Stimulated activated naive CD8-positive, alpha-beta T cell treated with anti-CD3 and anti-CD28 coated beads, Interleukin-15, amount 100 ng/mL, for 72 hours (primary cell): ENCODE measurements at regions not wholly inside any gene's neighbourhood (a gene's known extent, or its start where the extent isn't known, plus 50 kb on each side); places are given as distances from the start of the nearest gene placed in this dataset.

Experiments
- ATAC-seq: fragments of 150-1000 bp; cut with Tn5 transposase; 2 replicates; pipeline ENCODE4 v1.10.0; 2021; ENCODE audit warnings: mild to moderate bottlenecking, moderate library complexity
- DNase-seq, 2 donors: peaks; one replicate each; pipeline ENCODE4 v3.0.0; 2021 to 2022
- H3K27ac Mint-ChIP-seq, 2 donors: one replicate each; pipeline ENCODE4 v1.8.0; 2022; ENCODE audit warnings: mild to moderate bottlenecking in 2 of 2, mixed read lengths in 2 of 2, moderate library complexity in 2 of 2
- H3K27me3 Mint-ChIP-seq: one replicate; pipeline ENCODE4 v1.8.0; 2022; ENCODE audit warnings: mixed read lengths
- H3K4me1 Mint-ChIP-seq: one replicate; pipeline ENCODE4 v1.8.0; 2022; ENCODE audit warnings: mild to moderate bottlenecking, mixed read lengths
- H3K4me3 Mint-ChIP-seq, 2 donors: one replicate each; pipeline ENCODE4 v1.8.0; 2022; ENCODE audit warnings: mild to moderate bottlenecking in 2 of 2, mixed read lengths in 2 of 2, moderate library complexity in 1 of 2
- H3K9me3 Mint-ChIP-seq, 2 donors: one replicate each; pipeline ENCODE4 v1.8.0; 2022; ENCODE audit warnings: mixed read lengths in 2 of 2

DNA sequence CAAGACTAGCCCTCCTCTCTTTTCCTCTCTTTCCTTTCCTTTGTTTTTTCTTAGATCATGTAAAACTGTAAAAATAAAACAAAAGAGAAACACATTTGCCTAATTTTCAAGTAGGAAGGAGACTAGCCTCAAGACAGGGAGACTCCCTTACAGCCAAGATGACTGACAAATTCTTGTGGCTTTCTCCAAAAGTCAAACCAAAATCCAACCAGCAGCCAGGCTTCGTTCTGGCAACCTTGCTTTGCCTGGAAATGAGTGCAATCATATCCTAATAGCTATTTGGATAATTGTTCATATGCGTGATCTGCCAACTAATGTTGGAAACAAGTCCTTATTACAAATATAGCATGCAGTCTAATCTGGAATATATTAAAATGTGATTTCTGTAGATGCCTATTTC, 868.9 kb upstream of the SOX9 start:
- no peak for DNase-seq
- ATAC-seq: no peak
- H3K27me3 Mint-ChIP-seq: no peaks in the 10 kb centered on the region
- H3K4me1 Mint-ChIP-seq: no peaks in the 10 kb centered on the region
- H3K27ac Mint-ChIP-seq: no peak overlapping the region
- H3K9me3 Mint-ChIP-seq: peaks cover 0 to 5% of the 10 kb centered on the region in 2 donors
- H3K4me3 Mint-ChIP-seq: no peak overlapping the region

- Mint-ChIP-seq H3K9me3 (peaks cover 0 to 5% of the 10 kb centered on the region in 2 donors), H3K27me3 (no peaks in the 10 kb centered on the region), H3K27ac (no peak overlapping the region), H3K4me3 (no peak overlapping the region), H3K4me1 (no peaks in the 10 kb centered on the region)
- no peak for ATAC-seq
- no peak for DNase-seq
Measured at GRCh38 chr17:71252436-71252835, 868.4 kb upstream of the SOX9 start.

DNA sequence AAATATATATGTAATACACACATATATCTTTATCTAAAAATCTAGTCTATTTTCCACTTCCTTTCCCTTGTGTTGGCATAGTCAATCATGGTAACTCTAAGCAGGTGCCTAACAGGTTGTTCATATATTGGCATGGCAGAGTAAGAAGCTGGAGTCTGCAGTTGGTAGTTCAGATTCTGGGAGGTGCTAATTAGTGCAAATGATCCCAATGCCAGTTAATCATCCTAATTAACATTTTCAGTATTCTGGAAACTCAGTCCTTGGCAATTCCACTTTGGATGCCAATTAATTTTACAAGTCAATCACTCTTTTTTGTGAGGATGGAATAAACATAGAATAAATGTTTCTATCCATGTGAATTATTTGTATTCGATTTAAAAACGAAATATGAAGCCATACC, 863.7 kb upstream of the SOX9 start:
- Mint-ChIP-seq H3K27ac (no peak overlapping the region), H3K4me1 (no peaks in the 10 kb centered on the region), H3K4me3 (no peak overlapping the region), H3K27me3 (no peaks in the 10 kb centered on the region), H3K9me3 (peaks cover 0 to 9% of the 10 kb centered on the region in 2 donors)
- DNase-seq (no peak), ATAC-seq (no peak)

GRCh38 chr17:71260366-71260940, 860.4 kb upstream of the SOX9 start:
- Mint-ChIP-seq H3K9me3 (peaks cover 8 to 13% of the 10 kb centered on the region in 2 donors), H3K27me3 (no peaks in the 10 kb centered on the region), H3K27ac (no peak overlapping the region), H3K4me1 (no peaks in the 10 kb centered on the region), H3K4me3 (no peak overlapping the region)
- DNase-seq (no peak), ATAC-seq (no peak)

DNA sequence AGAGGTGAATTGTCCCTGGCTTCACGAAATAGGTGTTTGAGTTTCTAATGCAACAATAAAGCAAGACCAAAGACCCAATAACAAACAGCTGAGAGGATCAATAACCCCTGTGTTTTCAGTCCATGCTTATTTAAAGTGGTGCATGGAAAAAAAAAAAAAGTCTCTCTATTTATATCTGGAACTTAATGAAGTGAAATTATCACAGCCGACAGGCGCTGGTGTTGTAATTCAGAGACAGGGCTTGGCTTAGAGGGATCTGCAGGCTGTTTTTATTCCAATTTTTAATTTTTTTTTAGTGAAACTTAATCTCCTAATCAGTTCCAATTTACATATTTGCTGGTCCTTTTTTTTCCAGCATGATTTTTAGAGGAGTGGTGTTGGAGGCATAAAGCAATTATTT, 858.2 kb upstream of the SOX9 start:
- Mint-ChIP-seq H3K4me3 (no peak overlapping the region), H3K27ac (no peak overlapping the region), H3K4me1 (no peaks in the 10 kb centered on the region), H3K9me3 (peaks cover 21 to 30% of the 10 kb centered on the region in 2 donors), H3K27me3 (no peaks in the 10 kb centered on the region)
- DNase-seq (no peak), ATAC-seq (no peak)

DNA sequence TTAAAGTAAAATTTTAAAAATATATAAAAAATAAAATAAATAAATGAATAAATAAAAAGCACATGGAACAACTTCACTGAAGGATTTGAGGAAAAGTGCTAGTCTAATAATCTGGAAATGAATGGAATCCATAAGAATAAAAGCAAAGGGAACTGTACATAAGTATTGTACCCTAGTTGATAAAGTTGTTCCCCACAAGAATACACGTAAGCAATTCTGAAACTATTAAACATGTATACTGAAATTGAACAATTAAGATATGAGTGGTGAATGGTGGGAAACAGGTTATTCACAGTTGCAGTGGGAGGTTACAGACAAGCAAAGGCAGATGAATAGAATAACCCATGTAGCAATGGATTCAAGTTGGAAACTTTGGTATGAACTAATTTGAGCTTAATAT, 853.2 kb upstream of the SOX9 start:
- Mint-ChIP-seq H3K27me3 (no peaks in the 10 kb centered on the region), H3K4me3 (no peak overlapping the region), H3K27ac (no peak overlapping the region), H3K9me3 (peaks cover 28 to 47% of the 10 kb centered on the region in 2 donors), H3K4me1 (no peaks in the 10 kb centered on the region)
- DNase-seq (no peak), ATAC-seq (no peak)

GRCh38 chr17:71269201-71269600, 851.6 kb upstream of the SOX9 start:
- H3K27me3 Mint-ChIP-seq: no peaks in the 10 kb centered on the region
- no peak for DNase-seq

GRCh38 chr17:71273441-71273840, 847.4 kb upstream of the SOX9 start:
- no peak for DNase-seq
- Mint-ChIP-seq H3K27ac (no peak overlapping the region), H3K27me3 (no peaks in the 10 kb centered on the region), H3K4me1 (no peaks in the 10 kb centered on the region), H3K9me3 (peaks cover 19 to 22% of the 10 kb centered on the region in 2 donors), H3K4me3 (no peak overlapping the region)
- ATAC-seq: no peak

More at GRCh38 chr17:71269201-71269600, 851.6 kb upstream of the SOX9 start:
- H3K9me3 Mint-ChIP-seq: peaks cover 23 to 47% of the 10 kb centered on the region in 2 donors
- no peak overlapping the region for H3K4me3 Mint-ChIP-seq
- no peak for ATAC-seq
- no peak overlapping the region for H3K27ac Mint-ChIP-seq
- H3K4me1 Mint-ChIP-seq: no peaks in the 10 kb centered on the region

GRCh38 chr17:71276079-71276478, 844.7 kb upstream of the SOX9 start:
- Mint-ChIP-seq H3K27me3 (no peaks in the 10 kb centered on the region), H3K9me3 (peaks cover 7 to 12% of the 10 kb centered on the region in 2 donors), H3K4me1 (no peaks in the 10 kb centered on the region), H3K27ac (no peak overlapping the region), H3K4me3 (no peak overlapping the region)
- DNase-seq (no peak), ATAC-seq (no peak)

- peaks cover 0 to 17% of the 10 kb centered on the region in 2 donors for H3K9me3 Mint-ChIP-seq
- DNase-seq: no peak
- no peaks in the 10 kb centered on the region for H3K27me3 Mint-ChIP-seq
- no peaks in the 10 kb centered on the region for H3K4me1 Mint-ChIP-seq
- H3K4me3 Mint-ChIP-seq: no peak overlapping the region
- H3K27ac Mint-ChIP-seq: no peak overlapping the region
- no peak for ATAC-seq
Measured at GRCh38 chr17:71283486-71283885, 837.3 kb upstream of the SOX9 start.

DNA sequence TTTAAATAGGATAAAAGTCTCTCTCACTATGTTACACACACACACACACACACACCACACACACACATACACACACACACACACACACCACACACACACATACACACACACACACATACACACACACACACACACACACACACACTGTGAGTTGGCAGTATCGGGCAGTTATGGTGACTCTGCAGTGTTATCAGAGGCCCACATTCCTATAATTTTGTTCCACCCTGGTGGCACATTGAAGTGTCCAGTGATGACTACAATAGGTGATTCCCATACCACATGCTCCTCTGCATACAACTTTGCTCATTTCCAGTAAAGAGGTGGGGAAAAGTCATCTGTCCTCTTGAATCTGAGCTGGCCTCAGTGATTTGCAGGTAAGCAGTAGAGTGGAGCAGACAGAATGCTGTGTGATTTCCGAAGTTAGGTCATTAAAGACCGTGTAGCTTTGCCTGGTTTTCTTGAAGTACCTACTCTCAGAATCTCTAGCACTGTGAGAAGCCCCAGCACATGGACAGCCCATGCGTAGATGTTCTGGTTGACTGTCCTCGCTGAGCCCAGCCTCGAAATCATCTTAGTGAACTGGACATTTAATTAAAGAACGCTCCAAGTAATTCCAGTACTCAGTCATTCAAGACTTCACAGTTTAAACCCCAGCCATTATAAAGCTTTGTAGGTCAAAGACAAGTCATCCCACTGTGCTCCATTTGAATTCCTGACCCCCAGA, 836.6 kb upstream of the SOX9 start:
- no peaks in the 10 kb centered on the region for H3K4me1 Mint-ChIP-seq
- peaks cover 0 to 17% of the 10 kb centered on the region in 2 donors for H3K9me3 Mint-ChIP-seq
- DNase-seq: no peak
- no peaks in the 10 kb centered on the region for H3K27me3 Mint-ChIP-seq
- no peak overlapping the region for H3K4me3 Mint-ChIP-seq
- ATAC-seq: no peak
- H3K27ac Mint-ChIP-seq: no peak overlapping the region

- H3K9me3 Mint-ChIP-seq: peaks cover 0 to 17% of the 10 kb centered on the region in 2 donors
- no peak overlapping the region for H3K4me3 Mint-ChIP-seq
- no peaks in the 10 kb centered on the region for H3K27me3 Mint-ChIP-seq
- ATAC-seq (no peak), DNase-seq (no peak)
- H3K4me1 Mint-ChIP-seq: no peaks in the 10 kb centered on the region
- H3K27ac Mint-ChIP-seq: no peak overlapping the region
Measured at GRCh38 chr17:71286625-71287024, 834.2 kb upstream of the SOX9 start.

DNA sequence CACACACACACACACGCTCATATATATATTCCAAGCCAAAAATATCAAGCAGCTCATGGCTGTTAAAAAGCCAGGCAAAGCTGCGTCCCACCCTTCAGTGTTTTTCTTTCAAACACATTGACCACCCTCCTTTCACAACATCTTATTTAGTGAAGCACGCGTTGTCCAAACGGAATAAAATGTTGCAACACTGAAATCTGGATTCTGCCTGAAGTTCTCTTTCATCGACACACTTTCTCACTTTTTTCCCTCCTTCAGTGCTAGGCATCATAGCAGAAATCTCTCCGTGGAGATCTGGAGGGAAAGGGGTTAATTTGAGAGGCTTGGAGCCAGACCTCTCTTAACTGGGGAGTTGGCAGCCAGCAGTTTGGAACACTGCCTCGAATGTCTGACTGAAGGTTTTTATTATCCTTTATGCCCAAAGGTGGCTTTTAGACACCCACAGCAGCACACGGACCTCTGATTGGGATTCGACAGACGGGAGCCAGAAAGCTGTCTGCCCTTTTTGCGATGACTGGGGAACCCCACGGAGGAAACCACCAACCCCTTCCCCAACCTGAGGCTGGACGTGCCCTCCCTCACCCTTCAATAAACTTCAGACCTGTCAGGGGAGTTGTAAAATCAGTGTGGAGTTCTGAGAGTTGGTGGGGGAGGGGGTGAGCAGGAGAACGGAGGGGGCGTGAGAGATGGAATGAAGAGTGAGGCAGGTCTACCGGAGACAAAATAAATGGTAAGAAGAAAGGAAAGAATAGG, 833.6 kb upstream of the SOX9 start:
- Mint-ChIP-seq H3K9me3 (peaks cover 0 to 12% of the 10 kb centered on the region in 2 donors), H3K27me3 (no peaks in the 10 kb centered on the region), H3K4me3 (no peak overlapping the region), H3K27ac (no peak overlapping the region), H3K4me1 (no peaks in the 10 kb centered on the region)
- ATAC-seq (no peak), DNase-seq (no peak)

- Mint-ChIP-seq H3K27me3 (no peaks in the 10 kb centered on the region), H3K9me3 (peaks cover 0 to 10% of the 10 kb centered on the region in 2 donors), H3K27ac (no peak overlapping the region), H3K4me1 (no peaks in the 10 kb centered on the region), H3K4me3 (no peak overlapping the region)
- no peak for DNase-seq
- no peak for ATAC-seq
Measured at GRCh38 chr17:71292006-71292405, 828.8 kb upstream of the SOX9 start.

DNA sequence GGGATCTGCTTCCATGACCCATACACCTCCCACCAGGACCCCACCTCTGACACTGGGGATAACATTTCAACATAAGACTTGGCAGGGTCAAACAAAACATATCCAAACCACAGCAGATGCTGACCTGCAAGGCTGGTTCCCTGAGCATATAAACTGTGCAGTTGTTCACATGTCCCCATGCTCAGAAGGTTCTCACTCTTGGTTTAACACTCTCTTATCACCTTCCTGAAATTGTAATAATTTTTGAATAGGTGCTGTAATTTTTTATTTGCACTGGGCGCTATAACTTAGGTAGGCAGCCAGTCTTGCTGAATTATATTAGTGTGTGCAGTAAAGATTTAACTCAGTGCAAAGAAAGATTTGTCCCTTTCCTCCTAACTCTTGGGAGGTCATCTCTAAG, 824.8 kb upstream of the SOX9 start:
- no peak overlapping the region for H3K27ac Mint-ChIP-seq
- H3K27me3 Mint-ChIP-seq: no peaks in the 10 kb centered on the region
- H3K9me3 Mint-ChIP-seq: peaks cover 3 to 8% of the 10 kb centered on the region in 2 donors
- DNase-seq (no peak), ATAC-seq (no peak)
- no peak overlapping the region for H3K4me3 Mint-ChIP-seq
- H3K4me1 Mint-ChIP-seq: no peaks in the 10 kb centered on the region

DNA sequence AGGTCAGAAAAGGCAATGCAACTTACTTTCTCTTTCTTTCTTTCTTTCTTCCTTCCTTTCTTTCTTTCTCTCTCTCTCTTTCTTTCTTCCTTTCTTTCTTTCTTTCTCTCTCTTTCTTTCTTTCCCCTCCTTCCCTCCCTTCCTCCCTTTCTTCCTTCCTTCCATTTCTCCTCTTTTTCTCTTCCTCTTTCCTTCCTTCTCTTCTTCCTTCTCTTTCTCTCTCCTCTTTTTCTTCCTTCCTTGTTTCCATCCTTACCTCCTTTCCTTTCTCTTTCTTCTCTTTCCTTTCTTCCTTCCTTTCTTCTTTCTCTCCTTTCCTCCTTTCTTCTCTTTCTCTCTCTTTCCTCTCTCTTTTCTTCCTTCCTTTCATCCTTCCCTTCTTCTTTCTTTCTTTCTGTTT, 819.8 kb upstream of the SOX9 start:
- Mint-ChIP-seq H3K4me1 (no peaks in the 10 kb centered on the region), H3K4me3 (no peak overlapping the region), H3K9me3 (peaks cover 17 to 23% of the 10 kb centered on the region in 2 donors), H3K27me3 (no peaks in the 10 kb centered on the region), H3K27ac (no peak overlapping the region)
- ATAC-seq: no peak
- no peak for DNase-seq
